ENCODE measurements at regions not wholly inside any gene's neighbourhood (a gene's known extent, or its start where the extent isn't known, plus 50 kb on each side); places are given as distances from the start of the nearest gene placed in this dataset.
"Not testable (repeated sequence)": the region's sequence is repeated elsewhere in the genome, so short reads cannot be mapped to it uniquely, and the experiment has no call there.

DNA sequence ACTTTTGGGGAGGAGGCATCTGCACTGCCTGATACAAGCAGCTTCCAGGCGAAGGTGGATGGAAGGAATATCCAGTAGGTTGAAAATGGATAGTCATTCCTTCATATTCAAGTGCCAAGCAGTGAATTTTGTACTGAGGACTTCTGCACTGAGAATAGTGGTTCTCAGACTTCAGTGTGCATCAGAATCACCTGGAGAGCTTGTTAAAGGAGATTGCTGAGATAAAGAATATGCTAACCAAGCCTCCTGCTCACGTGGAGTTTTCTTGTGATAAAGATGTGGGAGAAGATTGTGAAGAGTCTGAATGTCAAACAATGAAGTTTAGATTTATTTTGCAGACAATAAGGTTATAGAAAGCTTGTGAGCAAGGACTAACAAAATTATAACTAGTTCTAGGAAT, 97.8 kb downstream of the HFE start:
- TF ChIP-seq CTCF (IDR thresholded peaks at IDR 0.05) = no peak
- ATAC-seq (ENCODE audit: low FRiP score) (no peak), DNase-seq (ENCODE audit: low spot score) (no peak)

GRCh38 chr6:26185802-26186201, 98.6 kb downstream of the HFE start:
- TF ChIP-seq CTCF (IDR thresholded peaks at IDR 0.05) = no peak
- ATAC-seq (ENCODE audit: low FRiP score) = no peak
- no peak for DNase-seq (ENCODE audit: low spot score)

DNA sequence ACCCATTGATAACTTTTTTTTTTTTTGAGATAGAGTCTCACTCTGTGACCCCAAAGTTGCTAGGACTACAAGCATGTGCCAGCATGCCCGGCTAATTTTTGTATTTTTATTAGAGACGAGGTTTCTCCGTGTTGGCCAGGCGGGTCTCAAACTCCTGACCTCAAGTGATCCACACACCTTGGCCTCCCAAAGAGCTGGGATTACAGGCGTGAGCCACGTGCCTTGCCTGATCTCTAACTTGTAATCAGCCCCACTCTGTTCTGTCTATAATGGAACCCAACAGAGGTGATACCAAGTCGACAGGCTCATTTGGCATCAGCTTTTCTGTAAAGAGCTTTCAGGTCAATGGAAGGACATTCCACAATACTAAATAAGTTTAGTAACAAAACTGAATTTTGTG, 99.4 kb downstream of the HFE start:
- DNase-seq (ENCODE audit: low spot score) = no peak
- no peak for TF ChIP-seq CTCF (IDR thresholded peaks at IDR 0.05)
- ATAC-seq (ENCODE audit: low FRiP score) = no peak

- DNase-seq (ENCODE audit: low spot score) (no peak), ATAC-seq (ENCODE audit: low FRiP score) (no peak)
- no peak for TF ChIP-seq CTCF (IDR thresholded peaks at IDR 0.05)
Measured at GRCh38 chr6:26187292-26187691, 100.1 kb downstream of the HFE start.

- TF ChIP-seq CTCF (IDR thresholded peaks at IDR 0.05) = no peak
- ATAC-seq (ENCODE audit: low FRiP score) (no peak), DNase-seq (ENCODE audit: low spot score) (no peak)
Measured at GRCh38 chr6:26187981-26188635, 100.9 kb downstream of the HFE start.

DNA sequence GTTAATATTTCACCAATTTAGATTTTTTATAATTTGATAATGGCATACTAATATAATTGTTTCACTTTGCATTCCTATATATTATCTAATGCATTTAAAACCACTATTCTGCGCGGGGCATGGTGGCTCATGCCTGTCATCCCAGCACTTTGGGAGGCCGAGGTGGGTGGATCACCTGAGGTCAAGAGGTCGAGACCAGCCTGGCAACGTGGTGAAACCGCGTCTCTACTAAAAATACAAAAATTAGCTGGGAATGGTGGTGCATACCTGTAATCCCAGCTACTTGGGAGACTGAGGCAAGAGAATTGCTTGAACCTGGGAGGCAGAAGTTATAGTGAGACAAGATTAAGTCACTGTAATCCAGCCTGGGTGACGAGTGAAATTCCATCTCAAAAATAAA, 104.3 kb downstream of the HFE start:
- ATAC-seq (ENCODE audit: low FRiP score); DNase-seq (ENCODE audit: low spot score): not testable (repeated sequence)

DNA sequence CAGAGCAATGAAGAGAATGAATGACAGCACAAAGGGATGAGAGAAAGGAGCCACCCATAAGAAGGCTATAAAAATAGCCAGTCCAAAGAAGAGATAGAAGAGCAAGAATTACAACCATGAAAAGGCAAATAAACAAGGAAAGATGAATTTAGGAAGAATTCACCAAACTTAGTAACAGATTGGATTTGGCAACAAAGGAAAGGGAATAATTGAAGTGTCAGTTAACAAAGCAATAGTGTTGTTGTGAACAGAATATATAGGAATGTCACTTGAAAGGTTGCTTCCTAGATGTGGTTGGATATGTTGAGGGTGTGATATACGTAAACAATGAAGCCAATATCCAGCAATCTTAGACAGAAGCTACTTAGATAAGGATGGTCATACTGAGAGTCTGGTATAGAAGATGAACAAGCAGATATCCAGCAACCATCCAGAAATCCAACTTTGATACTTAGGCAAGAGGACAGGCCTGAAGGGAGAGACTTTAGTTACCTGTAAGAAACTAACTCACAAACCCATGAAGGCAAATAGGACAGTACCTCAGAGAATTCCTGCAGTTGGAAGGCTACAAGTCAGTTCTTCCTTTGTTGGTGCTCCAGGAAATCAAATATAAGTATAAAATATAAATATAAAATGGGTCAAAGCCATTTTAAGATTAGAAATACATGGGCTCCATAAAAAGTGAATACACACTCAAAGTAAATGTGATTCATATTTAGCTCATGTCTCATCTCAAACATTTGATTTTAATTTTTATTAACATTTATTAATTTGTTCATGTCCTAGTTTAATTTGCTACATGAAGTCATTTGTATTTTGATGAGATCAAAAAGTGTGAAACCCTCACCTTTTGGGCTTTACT, 106.5 kb downstream of the HFE start:
- DNase-seq (ENCODE audit: low spot score) = no peak
- ATAC-seq (ENCODE audit: low FRiP score) = no peak
- no peak for TF ChIP-seq CTCF (IDR thresholded peaks at IDR 0.05)

Measured in omental fat pad (tissue), 3 donors.